ENCODE measurements at regions not wholly inside any gene's neighbourhood (a gene's known extent, or its start where the extent isn't known, plus 50 kb on each side); places are given as distances from the start of the nearest gene placed in this dataset.

- ChIA-PET CTCF (no interaction called here), POLR2A (no interaction called here)
- DNase-seq (ENCODE audit: low read depth) = no peak
- Histone ChIP-seq H3K36me3 (ENCODE audit: control insufficient read depth, insufficient read depth, low read length) (no peaks in the 10 kb centered on the region), H3K4me3 (ENCODE audit: low read depth, low read length) (no peak overlapping the region), H3K27me3 (ENCODE audit: control insufficient read depth, insufficient read depth, low read length) (no peaks in the 10 kb centered on the region)
- TF ChIP-seq, protein P1, sequence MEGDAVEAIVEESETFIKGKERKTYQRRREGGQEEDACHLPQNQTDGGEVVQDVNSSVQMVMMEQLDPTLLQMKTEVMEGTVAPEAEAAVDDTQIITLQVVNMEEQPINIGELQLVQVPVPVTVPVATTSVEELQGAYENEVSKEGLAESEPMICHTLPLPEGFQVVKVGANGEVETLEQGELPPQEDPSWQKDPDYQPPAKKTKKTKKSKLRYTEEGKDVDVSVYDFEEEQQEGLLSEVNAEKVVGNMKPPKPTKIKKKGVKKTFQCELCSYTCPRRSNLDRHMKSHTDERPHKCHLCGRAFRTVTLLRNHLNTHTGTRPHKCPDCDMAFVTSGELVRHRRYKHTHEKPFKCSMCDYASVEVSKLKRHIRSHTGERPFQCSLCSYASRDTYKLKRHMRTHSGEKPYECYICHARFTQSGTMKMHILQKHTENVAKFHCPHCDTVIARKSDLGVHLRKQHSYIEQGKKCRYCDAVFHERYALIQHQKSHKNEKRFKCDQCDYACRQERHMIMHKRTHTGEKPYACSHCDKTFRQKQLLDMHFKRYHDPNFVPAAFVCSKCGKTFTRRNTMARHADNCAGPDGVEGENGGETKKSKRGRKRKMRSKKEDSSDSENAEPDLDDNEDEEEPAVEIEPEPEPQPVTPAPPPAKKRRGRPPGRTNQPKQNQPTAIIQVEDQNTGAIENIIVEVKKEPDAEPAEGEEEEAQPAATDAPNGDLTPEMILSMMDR (IDR thresholded peaks at IDR 0.05; ENCODE audit: insufficient read depth, low read depth, low read length) = no peak
These were observed 129.1 kb upstream of the SNTG2 start for GRCh38 chr2:821546-821945.

DNA sequence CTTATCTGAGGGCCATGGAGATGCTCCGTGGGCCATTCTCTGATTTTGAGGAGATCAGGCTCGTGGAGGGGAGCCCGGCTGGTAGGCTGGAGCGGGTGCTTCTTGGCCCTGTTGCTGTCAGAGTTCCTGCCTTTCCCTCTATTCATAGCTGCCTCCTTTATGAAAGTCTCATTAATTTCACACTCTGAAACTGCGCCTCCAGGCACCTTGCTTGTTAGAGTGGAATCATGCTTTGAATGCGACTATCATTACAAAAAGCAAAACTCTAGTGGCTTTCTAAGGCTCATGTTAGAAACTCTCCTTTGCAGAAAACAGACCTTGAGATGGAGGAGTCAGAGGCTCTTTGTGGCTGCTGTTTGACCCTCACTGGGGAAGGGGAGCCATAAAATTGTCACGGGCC is 131.0 kb upstream of the SNTG2 start:
- Histone ChIP-seq H3K27me3 (ENCODE audit: control insufficient read depth, insufficient read depth, low read length) (no peaks in the 10 kb centered on the region), H3K4me3 (ENCODE audit: low read depth, low read length) (no peak overlapping the region), H3K36me3 (ENCODE audit: control insufficient read depth, insufficient read depth, low read length) (no peaks in the 10 kb centered on the region)
- ChIA-PET CTCF (no interaction called here), POLR2A (no interaction called here)
- DNase-seq (ENCODE audit: low read depth) = no peak
- TF ChIP-seq, protein P1 (IDR thresholded peaks at IDR 0.05; ENCODE audit: insufficient read depth, low read depth, low read length) = no peak

DNA sequence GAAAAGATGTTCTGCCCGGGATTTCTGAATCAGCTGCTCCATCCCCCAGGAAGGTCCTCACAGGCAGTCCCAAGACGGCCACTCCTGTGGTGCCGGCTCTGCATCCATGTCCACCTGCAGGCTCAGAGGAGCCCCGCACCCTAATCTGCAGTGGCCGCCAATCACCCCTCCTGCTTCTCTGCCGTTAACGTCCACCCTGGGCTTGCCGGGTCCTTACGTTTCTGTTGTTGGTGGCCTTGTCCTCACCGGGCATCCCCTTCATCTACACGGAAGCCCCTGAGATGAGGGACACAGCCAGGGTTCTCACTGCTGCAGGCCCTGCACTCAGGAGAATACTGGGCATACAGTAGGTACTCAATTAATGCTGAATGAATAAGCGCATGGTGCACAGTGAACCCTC is 131.5 kb upstream of the SNTG2 start:
- no peaks in the 10 kb centered on the region for H3K36me3 ChIP-seq (ENCODE audit: control insufficient read depth, insufficient read depth, low read length)
- CTCF ChIA-PET = no interaction called here
- TF ChIP-seq, protein P1 (IDR thresholded peaks at IDR 0.05; ENCODE audit: insufficient read depth, low read depth, low read length) = no peak
- no peak overlapping the region for H3K4me3 ChIP-seq (ENCODE audit: low read depth, low read length)
- no peaks in the 10 kb centered on the region for H3K27me3 ChIP-seq (ENCODE audit: control insufficient read depth, insufficient read depth, low read length)
- no peak for DNase-seq (ENCODE audit: low read depth)
- POLR2A ChIA-PET = no interaction called here

DNA sequence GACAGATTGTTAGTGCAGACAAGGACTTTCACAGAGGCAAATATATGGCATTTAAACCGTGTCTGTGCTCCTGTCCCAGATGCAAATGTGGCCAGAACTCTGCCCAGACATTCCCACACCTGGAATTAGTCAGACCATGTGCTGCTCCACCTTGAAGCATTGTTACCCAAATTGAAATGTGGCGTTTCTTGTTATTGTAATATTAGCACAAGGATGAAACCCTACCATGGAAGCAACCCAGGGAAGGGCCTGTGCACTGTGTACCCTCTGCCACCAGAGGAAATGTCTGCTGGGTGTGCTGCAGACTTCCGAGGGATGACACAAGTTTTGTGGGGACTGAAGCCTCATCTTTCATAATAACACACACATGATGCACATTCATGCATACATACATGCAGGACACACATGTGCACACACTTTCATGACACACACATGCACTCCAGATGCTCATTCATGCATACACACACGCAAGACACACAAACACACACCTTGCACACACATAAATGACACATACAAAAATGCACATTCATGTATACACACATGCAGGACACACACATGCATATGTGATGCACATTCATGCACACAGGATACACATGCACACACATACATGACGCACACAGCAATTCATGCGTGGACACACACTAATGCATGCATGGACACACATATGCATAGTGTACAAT is 133.2 kb upstream of the SNTG2 start:
- ChIA-PET CTCF (no interaction called here), POLR2A (no interaction called here)
- TF ChIP-seq, protein P1 (IDR thresholded peaks at IDR 0.05; ENCODE audit: insufficient read depth, low read depth, low read length) = no peak
- Histone ChIP-seq H3K27me3 (ENCODE audit: control insufficient read depth, insufficient read depth, low read length) (no peaks in the 10 kb centered on the region), H3K4me3 (ENCODE audit: low read depth, low read length) (no peak overlapping the region), H3K36me3 (ENCODE audit: control insufficient read depth, insufficient read depth, low read length) (no peaks in the 10 kb centered on the region)
- no peak for DNase-seq (ENCODE audit: low read depth)

DNA sequence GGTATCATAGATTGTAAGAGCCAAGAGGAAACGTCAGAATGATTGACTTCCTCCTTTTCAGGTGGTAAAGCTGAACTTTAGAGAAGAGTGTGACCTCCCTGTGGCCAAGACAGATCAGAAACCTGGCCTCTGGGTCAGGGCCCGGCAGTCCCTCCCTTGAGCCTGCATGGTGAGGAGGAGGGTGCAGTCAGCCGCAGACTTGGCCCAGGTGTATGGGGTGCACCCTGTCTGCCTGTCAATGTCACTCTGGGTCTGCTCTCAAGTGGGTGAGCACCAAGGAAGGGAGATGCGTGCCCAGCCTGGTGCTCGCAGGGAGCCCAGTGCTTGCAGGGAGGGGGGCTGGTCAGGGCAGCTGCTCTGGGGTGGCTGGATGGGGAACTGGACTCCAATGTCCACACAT is 134.4 kb upstream of the SNTG2 start:
- Histone ChIP-seq H3K27me3 (ENCODE audit: control insufficient read depth, insufficient read depth, low read length) (no peaks in the 10 kb centered on the region), H3K4me3 (ENCODE audit: low read depth, low read length) (no peak overlapping the region), H3K36me3 (ENCODE audit: control insufficient read depth, insufficient read depth, low read length) (no peaks in the 10 kb centered on the region)
- TF ChIP-seq, protein P1 (IDR thresholded peaks at IDR 0.05; ENCODE audit: insufficient read depth, low read depth, low read length) = no peak
- ChIA-PET CTCF (no interaction called here), POLR2A (no interaction called here)
- DNase-seq (ENCODE audit: low read depth) = no peak

Measured in BJ (cell line).